Activated T-helper 2 cell treated with anti-CD3 and anti-CD28 coated beads, Interferon-gamma antibody, Interleukin-2, Interleukin-4, amounts not matched to agents 10 μg/mL and 5 μg/mL and 100 μg/mL, durations not matched to agents 14 hours and 24 hours and 36 hours (primary cell): ENCODE measurements at regions not wholly inside any gene's neighbourhood (a gene's known extent, or its start where the extent isn't known, plus 50 kb on each side); places are given as distances from the start of the nearest gene placed in this dataset.

Experiments
- DNase-seq: peaks from one replicate; pipeline ENCODE4 v3.0.0; 2021; ENCODE audit warnings: low spot score
- H3K27ac Mint-ChIP-seq: one replicate; pipeline ENCODE4 v1.8.0; 2021; ENCODE audit warnings: mixed read lengths
- H3K27me3 Mint-ChIP-seq: one replicate; pipeline ENCODE4 v1.8.0; 2021; ENCODE audit warnings: low read depth, mixed read lengths
- H3K36me3 Mint-ChIP-seq: one replicate; pipeline ENCODE4 v1.8.0; 2021; ENCODE audit warnings: low read depth, mixed read lengths
- H3K4me1 Mint-ChIP-seq: one replicate; pipeline ENCODE4 v1.8.0; 2021; ENCODE audit warnings: low read depth, mixed read lengths
- H3K4me3 Mint-ChIP-seq: one replicate; pipeline ENCODE4 v1.8.0; 2021; ENCODE audit warnings: low read depth, mild to moderate bottlenecking, moderate library complexity, mixed read lengths
- H3K9me3 Mint-ChIP-seq: one replicate; pipeline ENCODE4 v1.8.0; 2021; ENCODE audit warnings: mixed read lengths
- intact Hi-C: fragments of 100-400 bp; cut with micrococcal nuclease; formaldehyde crosslinking; loops from one replicate; pipeline ENCODE4 v1.15.1; 2023

DNA sequence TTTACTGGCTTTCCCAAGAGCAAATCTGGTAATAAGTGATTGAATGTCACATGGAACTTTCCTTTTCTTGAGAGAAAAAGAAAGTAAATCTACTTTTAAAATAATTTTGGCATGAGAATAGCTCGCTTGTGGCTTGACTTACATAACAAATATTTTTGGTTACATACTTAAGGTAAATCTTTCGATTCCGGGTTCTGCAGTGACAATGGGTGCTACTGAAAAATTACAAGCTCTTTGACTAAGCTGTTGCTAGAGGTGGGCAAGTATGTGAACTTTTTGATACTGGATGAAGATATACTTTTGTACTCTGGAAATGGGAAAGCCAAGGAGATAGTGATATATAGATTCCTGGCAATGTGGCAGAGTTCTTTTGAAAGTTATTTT is 51.9 kb upstream of the OTOL1 start:
- H3K36me3 Mint-ChIP-seq, result no peaks in the 10 kb centered on the region
- H3K27me3 Mint-ChIP-seq, result no peaks in the 10 kb centered on the region
- H3K27ac Mint-ChIP-seq, result no peak overlapping the region
- DNase-seq, result no peak
- H3K4me1 Mint-ChIP-seq, result no peaks in the 10 kb centered on the region
- no peaks in the 10 kb centered on the region for H3K9me3 Mint-ChIP-seq
- intact Hi-C loops, result no loop called here
- no peak overlapping the region for H3K4me3 Mint-ChIP-seq

- Mint-ChIP-seq H3K4me3 (no peak overlapping the region), H3K4me1 (no peaks in the 10 kb centered on the region), H3K27me3 (no peaks in the 10 kb centered on the region), H3K9me3 (no peaks in the 10 kb centered on the region), H3K27ac (no peak overlapping the region), H3K36me3 (no peaks in the 10 kb centered on the region)
- intact Hi-C loops, result no loop called here
- no peak for DNase-seq
Observed at GRCh38 chr3:161443921-161444693, 52.5 kb upstream of the OTOL1 start.

GRCh38 chr3:161430307-161430706 is 59.0 kb upstream of the SPTSSB start:
- Mint-ChIP-seq H3K27me3 (no peaks in the 10 kb centered on the region), H3K4me3 (no peak overlapping the region), H3K27ac (no peak overlapping the region), H3K4me1 (no peaks in the 10 kb centered on the region), H3K9me3 (no peaks in the 10 kb centered on the region), H3K36me3 (no peaks in the 10 kb centered on the region)
- no peak for DNase-seq
- intact Hi-C loops, result no loop called here

DNA sequence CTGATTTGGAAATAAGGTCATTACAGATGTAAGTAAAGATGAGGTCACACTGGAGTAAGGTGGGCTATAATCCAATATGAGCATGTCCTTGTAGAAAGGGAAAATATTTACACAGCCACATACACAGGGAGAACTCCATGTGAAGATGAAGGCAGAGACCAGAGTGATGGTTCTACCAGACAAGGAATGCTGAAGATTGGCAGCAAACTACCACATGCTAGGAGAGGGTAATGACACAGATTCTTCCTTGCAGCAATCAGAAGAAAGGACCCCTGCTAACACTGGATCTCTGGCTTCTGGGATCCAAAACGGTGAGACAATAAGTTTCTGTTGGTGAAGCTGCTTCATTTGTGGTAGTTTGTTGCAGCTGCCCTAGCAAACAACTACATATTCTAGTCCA is 56.0 kb upstream of the SPTSSB start:
- no peaks in the 10 kb centered on the region for H3K9me3 Mint-ChIP-seq
- no peak for DNase-seq
- no peak overlapping the region for H3K4me3 Mint-ChIP-seq
- intact Hi-C loops, result loop anchor here (10.0 kb wide), 1 partner anchor 473 kb away; no protein-coding TSS in a partner anchor
- H3K4me1 Mint-ChIP-seq, result no peaks in the 10 kb centered on the region
- H3K36me3 Mint-ChIP-seq, result no peaks in the 10 kb centered on the region
- no peak overlapping the region for H3K27ac Mint-ChIP-seq
- H3K27me3 Mint-ChIP-seq, result no peaks in the 10 kb centered on the region

DNA sequence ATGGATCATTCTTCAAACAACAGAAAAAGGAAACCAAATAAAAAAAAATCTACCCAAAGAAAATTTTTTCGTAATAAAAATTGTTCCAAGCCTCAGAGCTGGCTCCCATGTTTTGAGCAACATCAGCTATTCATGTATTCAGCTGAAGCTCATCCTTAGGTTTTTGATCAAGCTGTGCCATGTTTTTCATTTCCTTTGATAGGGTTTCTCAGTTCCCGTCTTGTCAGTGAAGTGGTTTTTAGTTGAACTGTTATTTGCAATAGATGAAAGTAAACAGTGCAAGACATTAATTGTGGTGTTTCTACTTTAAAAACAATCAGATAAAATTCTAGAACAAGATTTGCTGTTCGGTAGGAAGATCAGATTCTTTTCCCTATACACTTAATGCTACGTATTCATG is 55.4 kb upstream of the SPTSSB start:
- no peak overlapping the region for H3K27ac Mint-ChIP-seq
- no peak for DNase-seq
- no peaks in the 10 kb centered on the region for H3K27me3 Mint-ChIP-seq
- H3K9me3 Mint-ChIP-seq, result no peaks in the 10 kb centered on the region
- intact Hi-C loops, result loop anchor here (10.0 kb wide), 1 partner anchor 472 kb away; no protein-coding TSS in a partner anchor
- H3K36me3 Mint-ChIP-seq, result no peaks in the 10 kb centered on the region
- H3K4me1 Mint-ChIP-seq, result no peaks in the 10 kb centered on the region
- no peak overlapping the region for H3K4me3 Mint-ChIP-seq

- Mint-ChIP-seq H3K4me1 (no peaks in the 10 kb centered on the region), H3K9me3 (no peaks in the 10 kb centered on the region), H3K36me3 (no peaks in the 10 kb centered on the region), H3K27me3 (peaks cover 4% of the 10 kb centered on the region), H3K27ac (no peak overlapping the region), H3K4me3 (no peak overlapping the region)
- intact Hi-C loops, result loop anchor here (1.0 to 10.0 kb wide), 4 partner anchors 150 to 717 kb away; no protein-coding TSS in a partner anchor
- no peak for DNase-seq
Observed at GRCh38 chr3:161423911-161424522, 52.7 kb upstream of the SPTSSB start.

GRCh38 chr3:161422171-161422700 is 50.9 kb upstream of the SPTSSB start:
- no peaks in the 10 kb centered on the region for H3K36me3 Mint-ChIP-seq
- intact Hi-C loops, result loop anchor here (5.0 to 10.0 kb wide), 3 partner anchors 325 to 715 kb away; no protein-coding TSS in a partner anchor
- no peaks in the 10 kb centered on the region for H3K4me1 Mint-ChIP-seq
- H3K9me3 Mint-ChIP-seq, result no peaks in the 10 kb centered on the region
- DNase-seq, result no peak
- no peak overlapping the region for H3K27ac Mint-ChIP-seq
- no peak overlapping the region for H3K4me3 Mint-ChIP-seq
- peaks cover 4% of the 10 kb centered on the region for H3K27me3 Mint-ChIP-seq
